ENCODE measurements at regions not wholly inside any gene's neighbourhood (a gene's known extent, or its start where the extent isn't known, plus 50 kb on each side); places are given as distances from the start of the nearest gene placed in this dataset.

- WGBS, 2 donors, result 87 to 93% methylated on average over 2 of the region's 2 CpGs
- intact Hi-C loops (cut with DNase I; ENCODE audit: low total_unique reads), result no loop called here
- no peak overlapping the region for H3K4me3 ChIP-seq (ENCODE audit: low read depth, poor library complexity, severe bottlenecking)
- TF ChIP-seq POLR2A (IDR thresholded peaks at IDR 0.05) (no peak), CTCF (IDR thresholded peaks at IDR 0.05) (no peak)
- no peak for DNase-seq (ENCODE audit: low spot score in 2 of 2)
These were observed 261.0 kb upstream of the CPHXL start for GRCh38 chr16:75987323-75987722.

GRCh38 chr16:75996491-75996890 lies 270.2 kb upstream of the CPHXL start:
- 67 to 76% methylated on average over 3 of the region's 3 CpGs for WGBS, 2 donors
- no peak overlapping the region for H3K4me3 ChIP-seq (ENCODE audit: low read depth, poor library complexity, severe bottlenecking)
- TF ChIP-seq CTCF (IDR thresholded peaks at IDR 0.05) (no peak), POLR2A (IDR thresholded peaks at IDR 0.05) (no peak)
- no peak for DNase-seq (ENCODE audit: low spot score in 2 of 2)
- intact Hi-C loops (cut with DNase I; ENCODE audit: low total_unique reads), result no loop called here

GRCh38 chr16:75997606-75998005 lies 271.3 kb upstream of the CPHXL start:
- 88 to 92% methylated on average over 6 of the region's 6 CpGs for whole genome bisulfite sequencing, 2 donors
- no peak for DNase-seq (ENCODE audit: low spot score in 2 of 2)

GRCh38 chr16:76007645-76008044 lies 269.6 kb upstream of the CNTNAP4 start:
- WGBS, 2 donors, result 88 to 89% methylated on average over 1 of the region's 1 CpG
- H3K4me3 ChIP-seq (ENCODE audit: low read depth, poor library complexity, severe bottlenecking), result no peak overlapping the region
- no peak for TF ChIP-seq POLR2A (IDR thresholded peaks at IDR 0.05)
- no peak for TF ChIP-seq CTCF (IDR thresholded peaks at IDR 0.05)
- intact Hi-C loops (cut with DNase I; ENCODE audit: low total_unique reads), result no loop called here
- DNase-seq (ENCODE audit: low spot score in 2 of 2), result no peak

More at GRCh38 chr16:75997606-75998005, 271.3 kb upstream of the CPHXL start:
- TF ChIP-seq POLR2A (IDR thresholded peaks at IDR 0.05) (no peak), CTCF (IDR thresholded peaks at IDR 0.05) (no peak)
- no peak overlapping the region for H3K4me3 ChIP-seq (ENCODE audit: low read depth, poor library complexity, severe bottlenecking)
- intact Hi-C loops (cut with DNase I; ENCODE audit: low total_unique reads), result no loop called here

GRCh38 chr16:76023835-76024234 lies 253.4 kb upstream of the CNTNAP4 start:
- H3K4me3 ChIP-seq (ENCODE audit: low read depth, poor library complexity, severe bottlenecking), result no peak overlapping the region
- 72 to 84% methylated on average over 2 of the region's 2 CpGs for WGBS, 2 donors
- DNase-seq (ENCODE audit: low spot score in 2 of 2), result no peak
- intact Hi-C loops (cut with DNase I; ENCODE audit: low total_unique reads), result no loop called here
- TF ChIP-seq CTCF (IDR thresholded peaks at IDR 0.05), result no peak

- intact Hi-C loops (cut with DNase I; ENCODE audit: low total_unique reads), result no loop called here
- TF ChIP-seq CTCF (IDR thresholded peaks at IDR 0.05), result no peak
- no peak overlapping the region for H3K4me3 ChIP-seq (ENCODE audit: low read depth, poor library complexity, severe bottlenecking)
- WGBS, 2 donors, result 47 to 48% methylated on average over 2 of the region's 2 CpGs
- no peak for DNase-seq (ENCODE audit: low spot score in 2 of 2)
These were observed 241.5 kb upstream of the CNTNAP4 start for GRCh38 chr16:76035689-76036088.
